Ishikawa (cell line): ENCODE measurements at regions not wholly inside any gene's neighbourhood (a gene's known extent, or its start where the extent isn't known, plus 50 kb on each side); places are given as distances from the start of the nearest gene placed in this dataset.

Experiments
- CEBPB ChIP-seq: IDR thresholded peaks from 2 replicates; pipeline ENCODE4 v1.6.1; 2012
- EGR1 ChIP-seq: IDR thresholded peaks from 2 replicates; pipeline ENCODE4 v1.6.1; 2012
- EP300 ChIP-seq: IDR thresholded peaks from 2 replicates; pipeline ENCODE4 v1.6.1; 2012; ENCODE audit warnings: borderline replicate concordance
- NFIC ChIP-seq: IDR thresholded peaks from 2 replicates; pipeline ENCODE4 v1.6.1; 2012
- REST ChIP-seq: IDR thresholded peaks from 2 replicates; pipeline ENCODE4 v1.6.1; 2012; ENCODE audit warnings: low read depth, mild to moderate bottlenecking
- TAF1 ChIP-seq: IDR thresholded peaks from 2 replicates; pipeline ENCODE4 v1.6.1; 2012; ENCODE audit warnings: low read depth, mild to moderate bottlenecking
- TCF12 ChIP-seq: IDR thresholded peaks from 2 replicates; pipeline ENCODE4 v1.6.1; 2012; ENCODE audit warnings: low read depth
- YY1 ChIP-seq: IDR thresholded peaks from 2 replicates; pipeline ENCODE4 v1.6.1; 2012; ENCODE audit warnings: low read depth
- ZBTB7A ChIP-seq: IDR thresholded peaks from 2 replicates; pipeline ENCODE4 v1.6.1; 2012; ENCODE audit warnings: low read depth
- TF ChIP-seq, protein P1 (sequence below): IDR thresholded peaks from 2 replicates; pipeline ENCODE4 v1.6.1; 2012

GRCh38 chr12:83261998-83262397 lies 575.3 kb downstream of the TMTC2 start:
- TF ChIP-seq EP300 = no peak
- TF ChIP-seq, protein P1, sequence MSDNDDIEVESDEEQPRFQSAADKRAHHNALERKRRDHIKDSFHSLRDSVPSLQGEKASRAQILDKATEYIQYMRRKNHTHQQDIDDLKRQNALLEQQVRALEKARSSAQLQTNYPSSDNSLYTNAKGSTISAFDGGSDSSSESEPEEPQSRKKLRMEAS = no peak
- no peak for TF ChIP-seq YY1
- TF ChIP-seq REST = no peak
- TF ChIP-seq ZBTB7A = no peak
- TF ChIP-seq TAF1 = no peak
- TF ChIP-seq TCF12 = no peak
- TF ChIP-seq NFIC = no peak
- no peak for TF ChIP-seq EGR1
- TF ChIP-seq CEBPB = no peak
